ACHN (cell line): ENCODE measurements at regions not wholly inside any gene's neighbourhood (a gene's known extent, or its start where the extent isn't known, plus 50 kb on each side); places are given as distances from the start of the nearest gene placed in this dataset.
"Not testable (repeated sequence)": the region's sequence is repeated elsewhere in the genome, so short reads cannot be mapped to it uniquely, and the experiment has no call there.

Experiments
- DNase-seq: peaks from one replicate; pipeline ENCODE4 v3.0.0-alpha.2; 2015
- in situ Hi-C: cut with HindIII; loops from 2 replicates; pipeline ENCODE4 v1.10.0; 2017; ENCODE audit warnings: low sequenced_read_pairs, low pct_ligation_motif_present, low pct_unique_long_range_greater_than_20kb

- in situ Hi-C loops, result no loop called here
- DNase-seq, result no peak
Observed at GRCh38 chr5:102608414-102608813, 109.6 kb upstream of the SLCO6A1 start.

DNA sequence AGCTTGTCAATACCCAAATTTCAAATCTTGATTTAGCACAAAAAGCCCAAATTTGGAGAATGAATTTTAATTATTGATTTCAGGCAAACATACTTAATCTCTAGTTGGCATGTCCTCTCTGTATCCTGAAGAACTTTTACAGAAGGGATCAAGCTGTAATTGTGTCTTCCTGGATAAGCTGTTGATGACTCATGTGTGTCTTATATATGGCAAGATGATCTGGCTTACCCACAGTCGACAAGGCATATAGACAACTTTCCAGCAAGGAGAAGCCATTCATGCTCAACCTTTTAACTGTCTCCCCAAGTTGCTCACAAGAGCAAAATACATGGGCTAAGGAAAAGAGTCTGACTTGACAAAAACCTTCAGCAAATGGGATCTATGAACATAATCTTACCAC, 112.5 kb upstream of the SLCO6A1 start:
- in situ Hi-C loops, result no loop called here
- DNase-seq, result no peak

DNA sequence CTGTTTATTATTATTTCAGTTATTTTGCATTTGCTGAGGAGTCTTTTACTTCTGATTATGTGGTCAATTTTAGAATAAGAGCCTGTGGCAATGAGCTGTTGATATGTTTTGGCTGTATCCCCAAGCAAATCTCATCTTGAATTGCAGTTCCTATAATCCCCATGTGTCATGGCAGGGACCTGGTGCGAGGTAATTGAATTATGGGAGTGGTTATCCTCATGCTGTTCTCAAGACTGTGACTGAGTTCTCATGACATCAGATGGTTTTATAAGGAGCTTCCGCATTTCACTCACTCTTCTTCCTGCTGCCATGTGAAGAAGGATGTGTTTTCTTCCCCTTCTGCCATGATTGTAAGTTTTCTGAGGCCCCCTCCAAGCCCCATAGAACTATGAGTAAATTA, 114.9 kb upstream of the SLCO6A1 start:
- DNase-seq, result no peak
- in situ Hi-C loops, result no loop called here

GRCh38 chr5:102617191-102618187, 118.7 kb upstream of the SLCO6A1 start:
- DNase-seq, result no peak
- in situ Hi-C loops, result no loop called here

GRCh38 chr5:102622262-102622661, 123.5 kb upstream of the SLCO6A1 start:
- in situ Hi-C loops, result no loop called here
- no peak for DNase-seq

DNA sequence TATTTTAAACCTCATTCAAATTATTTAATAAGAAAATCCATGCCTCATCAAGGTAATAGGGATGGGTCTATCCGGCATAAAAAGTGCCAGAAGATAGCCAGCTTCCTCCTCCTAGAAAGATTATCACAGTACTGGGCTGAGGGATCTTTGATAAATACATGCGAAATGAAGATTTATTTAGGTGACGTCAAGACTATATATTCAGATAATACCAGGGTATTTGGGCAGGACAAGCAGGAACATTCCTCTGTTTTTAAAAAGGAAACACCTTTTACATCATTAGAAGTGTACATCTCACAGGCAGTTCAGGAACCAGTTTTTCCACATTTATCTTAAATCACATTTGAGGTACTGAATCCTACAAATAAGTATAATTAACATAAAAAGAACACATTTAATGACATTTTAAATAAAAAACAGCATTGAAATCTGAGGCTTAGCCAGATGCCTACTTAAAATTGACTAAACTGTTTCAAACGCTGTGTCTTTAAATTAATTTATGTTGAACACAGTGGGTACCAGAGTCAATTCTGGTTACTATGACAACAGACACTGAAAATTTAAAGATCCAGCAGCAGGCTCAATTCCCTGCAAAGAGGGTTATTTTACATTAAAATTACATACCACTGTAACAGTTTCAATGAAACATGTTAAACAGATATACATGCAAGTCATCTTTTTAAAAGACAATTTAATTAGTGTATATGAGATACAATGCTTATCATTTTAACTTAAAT, 124.7 kb upstream of the SLCO6A1 start:
- DNase-seq, result no peak
- in situ Hi-C loops, result no loop called here

DNA sequence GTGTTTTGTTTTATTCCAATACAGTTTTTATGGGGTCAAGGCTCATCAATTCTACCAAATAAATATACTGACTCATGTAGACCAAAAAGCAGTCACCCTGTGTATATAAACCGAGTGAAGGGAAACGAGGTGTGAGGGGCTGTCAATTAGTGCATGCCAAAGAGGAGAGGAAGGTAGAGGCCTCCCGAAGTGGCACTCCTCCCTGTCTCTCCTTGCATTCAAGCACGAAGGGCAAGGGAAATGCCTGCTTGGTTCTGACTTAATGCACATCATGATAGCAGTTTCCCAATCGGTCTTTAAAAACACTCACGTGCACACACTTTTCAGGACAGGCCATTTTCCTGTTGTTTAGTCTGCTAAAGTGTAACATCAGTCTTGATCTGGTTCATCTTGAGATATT, 125.6 kb upstream of the SLCO6A1 start:
- in situ Hi-C loops, result no loop called here
- no peak for DNase-seq

DNA sequence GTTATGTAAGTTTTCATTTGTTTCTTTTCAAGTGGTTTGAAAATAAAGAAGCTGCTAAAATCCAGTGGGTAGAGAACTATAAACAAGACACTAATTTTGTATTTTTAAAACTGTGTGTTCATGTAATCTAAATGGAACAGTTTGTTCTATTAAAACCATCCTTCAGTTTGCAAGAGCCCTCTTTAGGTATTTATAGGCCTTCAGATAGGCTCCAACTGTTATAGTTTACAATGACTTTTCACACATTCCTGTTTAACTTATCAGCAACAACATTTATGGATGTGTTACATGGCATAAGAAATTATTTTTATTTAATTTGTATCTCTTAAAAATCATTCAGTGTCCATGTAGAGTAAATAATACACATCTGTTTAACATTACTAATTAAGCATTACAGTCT, 126.7 kb upstream of the SLCO6A1 start:
- in situ Hi-C loops, result no loop called here
- no peak for DNase-seq

GRCh38 chr5:102625928-102626327, 127.1 kb upstream of the SLCO6A1 start:
- no peak for DNase-seq
- in situ Hi-C loops, result no loop called here

DNA sequence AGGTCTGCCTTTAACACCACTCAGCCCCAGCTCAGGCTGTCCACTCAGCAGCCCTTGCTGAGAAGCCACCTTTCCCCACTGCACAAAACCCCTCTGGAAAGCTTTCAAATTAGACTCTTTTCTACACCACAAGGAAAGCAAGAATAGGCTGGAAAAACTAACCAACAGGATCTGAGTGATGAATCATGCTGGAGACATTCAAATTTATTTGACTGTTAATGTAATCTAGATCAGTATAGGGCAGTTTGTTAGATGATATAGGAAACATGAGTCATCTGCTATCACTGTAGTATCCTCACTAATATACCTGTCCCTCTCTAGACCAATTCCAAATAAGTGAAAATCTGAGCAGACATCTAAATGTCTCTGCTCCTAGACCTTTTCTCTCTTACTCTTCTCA, 127.8 kb upstream of the PAM start:
- no peak for DNase-seq
- in situ Hi-C loops, result no loop called here

DNA sequence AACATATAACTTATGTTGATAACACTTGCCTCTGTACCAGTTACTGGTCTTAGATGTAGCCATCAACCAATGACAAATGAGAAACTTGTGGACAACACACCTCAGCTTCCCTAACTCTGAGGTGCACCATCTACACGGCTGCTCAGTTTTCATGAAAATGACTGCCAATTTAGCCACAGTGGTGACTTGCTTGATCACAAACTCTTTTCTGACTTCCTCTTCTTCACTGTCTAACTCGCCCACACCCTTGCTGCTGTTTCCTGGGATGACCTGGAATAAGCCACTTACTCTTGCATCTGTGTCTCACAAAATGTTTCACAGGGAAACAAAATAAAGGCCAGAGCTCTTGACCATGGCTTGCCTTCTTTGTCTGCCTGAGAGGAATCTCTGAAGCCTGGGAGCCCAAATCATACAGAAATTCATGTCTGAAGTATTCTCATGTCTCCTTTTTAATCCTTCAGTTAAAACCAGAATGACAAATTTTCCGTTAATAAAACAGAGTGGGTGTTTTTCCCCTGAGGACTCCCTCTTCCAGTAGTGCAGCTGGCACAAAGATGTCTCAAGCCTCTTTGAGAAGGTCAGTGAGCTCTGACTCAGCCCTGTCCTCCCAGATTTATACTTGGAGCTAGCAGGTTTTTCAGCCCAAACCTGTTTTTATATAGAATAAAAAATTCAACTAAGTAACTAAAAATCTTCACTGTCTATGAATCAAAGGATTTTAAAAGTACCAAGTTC, 126.5 kb upstream of the PAM start:
- in situ Hi-C loops, result no loop called here
- no peak for DNase-seq

DNA sequence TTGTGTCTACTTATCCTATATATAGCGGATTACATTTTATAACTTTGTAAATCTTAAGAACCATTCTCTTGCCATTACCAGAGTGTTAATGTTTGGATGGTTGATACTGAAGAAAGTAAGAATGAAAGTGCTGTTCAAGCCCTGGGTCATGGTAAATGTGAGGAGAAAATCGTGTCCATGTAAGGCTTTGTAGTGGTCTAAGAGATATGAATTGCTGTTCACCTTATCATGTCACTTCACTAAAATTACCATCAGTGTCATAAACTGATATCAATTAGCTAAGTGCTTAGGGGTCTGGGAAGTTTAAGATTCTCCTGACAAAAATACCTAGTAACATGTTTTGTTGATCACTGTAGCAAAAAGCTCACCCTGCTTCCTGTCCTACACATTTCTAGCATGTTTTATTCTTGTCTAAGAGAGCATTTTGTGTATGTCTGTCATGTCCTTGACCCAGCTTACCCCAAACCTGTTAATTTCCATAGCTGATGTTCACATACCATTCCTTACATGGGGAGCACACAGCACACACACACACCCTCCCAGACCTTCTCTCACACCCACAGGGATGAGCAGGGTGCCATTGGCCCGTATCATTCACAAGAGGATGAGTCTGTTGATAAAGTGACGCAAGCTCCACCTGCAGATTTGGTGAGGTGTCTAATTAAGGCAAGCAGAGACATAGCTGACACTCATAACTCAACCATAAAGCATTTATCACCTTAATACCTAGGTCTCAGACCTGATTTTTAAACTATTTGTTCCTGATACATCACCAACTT, 125.1 kb upstream of the PAM start:
- DNase-seq, result no peak
- in situ Hi-C loops, result no loop called here

GRCh38 chr5:102635399-102635798, 119.7 kb upstream of the PAM start:
- DNase-seq, in situ Hi-C loops: not testable (repeated sequence)

GRCh38 chr5:102638316-102638715, 116.8 kb upstream of the PAM start:
- in situ Hi-C loops, result no loop called here
- no peak for DNase-seq

DNA sequence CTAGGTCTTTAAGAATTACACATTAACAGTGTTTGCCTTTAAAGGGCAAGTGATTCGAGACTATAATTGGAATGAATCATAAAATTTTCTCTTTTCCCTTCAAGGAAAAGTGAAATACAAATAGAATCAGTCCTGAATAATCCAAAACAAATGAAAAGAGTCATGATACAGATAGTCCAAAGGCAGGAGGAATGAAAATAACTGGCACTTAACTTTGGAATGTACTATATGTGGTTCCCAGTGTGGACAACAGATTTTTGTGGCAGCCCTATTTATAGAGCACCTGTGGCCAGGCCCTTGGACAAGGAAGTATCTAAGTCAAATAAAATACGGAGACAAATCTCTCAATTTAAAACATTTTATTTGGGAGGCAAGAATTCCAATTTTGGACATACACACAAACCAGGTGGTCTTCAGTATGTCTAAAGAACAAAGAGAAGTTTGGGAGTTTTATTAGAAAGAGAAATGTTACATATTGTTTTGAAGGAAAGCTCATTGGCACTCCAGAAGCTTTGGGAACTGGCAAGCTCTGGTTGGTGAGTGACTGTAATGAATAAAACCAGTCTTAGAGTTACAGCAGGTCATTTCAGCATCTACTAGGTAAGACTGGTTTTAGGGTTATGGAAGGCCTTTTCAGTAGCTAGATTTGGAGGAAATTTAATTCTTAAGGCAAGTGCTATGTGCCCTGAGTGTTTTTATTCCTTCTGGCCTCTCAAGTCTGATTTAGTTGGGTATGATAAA, 116.0 kb upstream of the PAM start:
- no peak for DNase-seq
- in situ Hi-C loops, result no loop called here

- no peak for DNase-seq
- in situ Hi-C loops, result no loop called here
Observed at GRCh38 chr5:102649731-102650130, 105.4 kb upstream of the PAM start.

DNA sequence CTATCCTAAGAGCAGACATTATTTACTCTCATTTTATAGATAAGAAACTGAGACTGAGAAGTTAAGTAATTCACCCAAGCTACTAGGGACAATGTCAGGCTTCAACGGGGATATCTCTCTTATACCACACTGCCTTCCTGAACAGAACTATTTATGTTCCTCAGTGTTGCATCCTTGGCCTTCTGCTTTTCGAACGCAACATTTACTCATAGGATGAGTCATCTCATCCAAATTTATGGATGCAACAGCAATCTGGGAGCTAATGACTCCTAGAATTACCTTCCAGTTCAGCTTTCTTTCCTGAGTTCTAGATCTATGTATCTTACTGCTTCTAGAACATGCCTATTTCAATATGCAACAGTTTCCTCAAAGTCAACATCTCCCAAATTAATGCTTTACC, 103.6 kb upstream of the PAM start:
- DNase-seq, result no peak
- in situ Hi-C loops, result no loop called here
